Stimulated activated CD8-positive, alpha-beta memory T cell treated with anti-CD3 and anti-CD28 coated beads, Interleukin-15, amount 100 ng/mL, for 48 hours (primary cell): ENCODE measurements at regions not wholly inside any gene's neighbourhood (a gene's known extent, or its start where the extent isn't known, plus 50 kb on each side); places are given as distances from the start of the nearest gene placed in this dataset.

Source experiments
- DNase-seq, 2 donors: peaks; one replicate each; pipeline ENCODE4 v3.0.0-alpha.2; 2020; ENCODE audit warnings: low read depth in 2 of 2

- no peak for DNase-seq
Observed at GRCh38 chr7:155215576-155216325, 81.9 kb upstream of the INSIG1 start.

- no peak for DNase-seq
Observed at GRCh38 chr7:155216475-155217272, 81.0 kb upstream of the INSIG1 start.

- no peak for DNase-seq
Observed at GRCh38 chr7:155217634-155218033, 80.0 kb upstream of the INSIG1 start.

GRCh38 chr7:155218276-155219153, 79.2 kb upstream of the INSIG1 start:
- no peak for DNase-seq

GRCh38 chr7:155219154-155219531, 78.5 kb upstream of the INSIG1 start:
- DNase-seq: no peak

- no peak for DNase-seq
Observed at GRCh38 chr7:155219947-155220769, 77.5 kb upstream of the INSIG1 start.

- DNase-seq: no peak
Observed at GRCh38 chr7:155220903-155221302, 76.8 kb upstream of the INSIG1 start.

GRCh38 chr7:155221547-155221946, 76.1 kb upstream of the INSIG1 start:
- DNase-seq: no peak

GRCh38 chr7:155222061-155222460, 75.6 kb upstream of the INSIG1 start:
- DNase-seq: no peak

GRCh38 chr7:155222573-155222972, 75.1 kb upstream of the INSIG1 start:
- no peak for DNase-seq

- DNase-seq: no peak
Observed at GRCh38 chr7:155223021-155223420, 74.7 kb upstream of the INSIG1 start.

- DNase-seq: no peak
Observed at GRCh38 chr7:155223503-155223902, 74.2 kb upstream of the INSIG1 start.

GRCh38 chr7:155224116-155224811, 73.4 kb upstream of the INSIG1 start:
- no peak for DNase-seq

- DNase-seq: no peak
Observed at GRCh38 chr7:155225095-155225494, 72.6 kb upstream of the INSIG1 start.

- DNase-seq: no peak
Observed at GRCh38 chr7:155225516-155225915, 72.2 kb upstream of the INSIG1 start.

- no peak for DNase-seq
Observed at GRCh38 chr7:155226261-155227003, 71.2 kb upstream of the INSIG1 start.

GRCh38 chr7:155227004-155227787, 70.5 kb upstream of the INSIG1 start:
- DNase-seq: no peak

- no peak for DNase-seq
Observed at GRCh38 chr7:155227788-155228458, 69.8 kb upstream of the INSIG1 start.

- no peak for DNase-seq
Observed at GRCh38 chr7:155228459-155228845, 69.2 kb upstream of the INSIG1 start.
